Progenitor cell of endocrine pancreas (in vitro differentiated cells): ENCODE measurements at regions not wholly inside any gene's neighbourhood (a gene's known extent, or its start where the extent isn't known, plus 50 kb on each side); places are given as distances from the start of the nearest gene placed in this dataset.

Source experiments
- DNase-seq: peaks from one replicate; pipeline ENCODE4 v3.0.0; 2021; ENCODE audit warnings: low spot score; ENCODE audit not compliant: unreplicated experiment
- H3K27ac Mint-ChIP-seq: 2 replicates; pipeline ENCODE4 v1.8.0; 2021; ENCODE audit warnings: mild to moderate bottlenecking, moderate library complexity, mixed read lengths
- H3K27me3 Mint-ChIP-seq: 2 replicates; pipeline ENCODE4 v1.8.0; 2021; ENCODE audit warnings: mixed read lengths
- H3K36me3 Mint-ChIP-seq: 2 replicates; pipeline ENCODE4 v1.8.0; 2022; ENCODE audit warnings: mixed read lengths; ENCODE audit not compliant: insufficient read depth
- H3K4me1 Mint-ChIP-seq: 2 replicates; pipeline ENCODE4 v1.8.0; 2021; ENCODE audit warnings: low read depth, mixed read lengths
- H3K4me3 Mint-ChIP-seq: 2 replicates; pipeline ENCODE4 v1.8.0; 2021; ENCODE audit warnings: low read depth, mild to moderate bottlenecking, moderate library complexity, mixed read lengths
- H3K9me3 Mint-ChIP-seq: 2 replicates; pipeline ENCODE4 v1.8.0; 2021; ENCODE audit warnings: low read depth, mixed read lengths
- TF ChIP-seq, protein P1 (sequence below): fragments of 200-600 bp; sonication (generic); IDR thresholded peaks from one replicate; pipeline ENCODE4 v1.5.0; 2021; ENCODE audit warnings: antibody characterized with exemption, mild to moderate bottlenecking; ENCODE audit not compliant: unreplicated experiment

GRCh38 chr4:54517781-54518444 lies 139.8 kb upstream of the KIT start:
- H3K4me3 Mint-ChIP-seq: no peak overlapping the region
- DNase-seq: no peak
- no peaks in the 10 kb centered on the region for H3K36me3 Mint-ChIP-seq
- no peaks in the 10 kb centered on the region for H3K27me3 Mint-ChIP-seq
- H3K4me1 Mint-ChIP-seq: peaks cover 2% of the 10 kb centered on the region
- H3K9me3 Mint-ChIP-seq: no peaks in the 10 kb centered on the region
- TF ChIP-seq, protein P1, sequence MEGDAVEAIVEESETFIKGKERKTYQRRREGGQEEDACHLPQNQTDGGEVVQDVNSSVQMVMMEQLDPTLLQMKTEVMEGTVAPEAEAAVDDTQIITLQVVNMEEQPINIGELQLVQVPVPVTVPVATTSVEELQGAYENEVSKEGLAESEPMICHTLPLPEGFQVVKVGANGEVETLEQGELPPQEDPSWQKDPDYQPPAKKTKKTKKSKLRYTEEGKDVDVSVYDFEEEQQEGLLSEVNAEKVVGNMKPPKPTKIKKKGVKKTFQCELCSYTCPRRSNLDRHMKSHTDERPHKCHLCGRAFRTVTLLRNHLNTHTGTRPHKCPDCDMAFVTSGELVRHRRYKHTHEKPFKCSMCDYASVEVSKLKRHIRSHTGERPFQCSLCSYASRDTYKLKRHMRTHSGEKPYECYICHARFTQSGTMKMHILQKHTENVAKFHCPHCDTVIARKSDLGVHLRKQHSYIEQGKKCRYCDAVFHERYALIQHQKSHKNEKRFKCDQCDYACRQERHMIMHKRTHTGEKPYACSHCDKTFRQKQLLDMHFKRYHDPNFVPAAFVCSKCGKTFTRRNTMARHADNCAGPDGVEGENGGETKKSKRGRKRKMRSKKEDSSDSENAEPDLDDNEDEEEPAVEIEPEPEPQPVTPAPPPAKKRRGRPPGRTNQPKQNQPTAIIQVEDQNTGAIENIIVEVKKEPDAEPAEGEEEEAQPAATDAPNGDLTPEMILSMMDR: no peak
- no peak overlapping the region for H3K27ac Mint-ChIP-seq

DNA sequence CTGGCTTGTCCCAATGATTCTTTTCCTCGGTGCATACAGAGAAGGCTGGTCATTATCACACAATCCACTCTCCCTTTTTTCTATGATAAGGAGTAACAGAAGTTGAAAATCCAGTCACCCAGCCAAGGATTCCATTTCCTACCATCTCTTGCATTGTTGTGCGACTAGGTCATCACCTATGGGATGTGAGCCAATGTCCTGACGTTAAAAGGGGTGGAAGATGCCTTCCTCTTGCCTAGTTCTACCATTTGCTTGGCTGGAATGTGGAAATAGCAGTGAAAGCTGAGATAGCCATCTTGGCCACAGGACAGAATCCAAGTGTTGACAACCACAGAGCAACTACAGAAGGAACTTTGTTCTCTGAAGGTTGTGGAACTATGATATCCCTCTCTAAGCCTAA lies 132.2 kb upstream of the KIT start:
- H3K27me3 Mint-ChIP-seq: peaks cover 3% of the 10 kb centered on the region
- H3K9me3 Mint-ChIP-seq: no peaks in the 10 kb centered on the region

GRCh38 chr4:54526560-54526959 lies 131.2 kb upstream of the KIT start:
- TF ChIP-seq, protein P1: no peak
- H3K9me3 Mint-ChIP-seq: no peaks in the 10 kb centered on the region
- no peaks in the 10 kb centered on the region for H3K36me3 Mint-ChIP-seq
- DNase-seq: no peak
- H3K27ac Mint-ChIP-seq: no peak overlapping the region
- no peak overlapping the region for H3K4me3 Mint-ChIP-seq
- H3K27me3 Mint-ChIP-seq: peaks cover 3% of the 10 kb centered on the region
- peaks cover 1% of the 10 kb centered on the region for H3K4me1 Mint-ChIP-seq

More for the DNA sequence above, 132.2 kb upstream of the KIT start:
- Mint-ChIP-seq H3K4me1 (peaks cover 1% of the 10 kb centered on the region), H3K4me3 (no peak overlapping the region), H3K36me3 (no peaks in the 10 kb centered on the region), H3K27ac (no peak overlapping the region)
- DNase-seq: no peak
- TF ChIP-seq, protein P1: no peak

DNA sequence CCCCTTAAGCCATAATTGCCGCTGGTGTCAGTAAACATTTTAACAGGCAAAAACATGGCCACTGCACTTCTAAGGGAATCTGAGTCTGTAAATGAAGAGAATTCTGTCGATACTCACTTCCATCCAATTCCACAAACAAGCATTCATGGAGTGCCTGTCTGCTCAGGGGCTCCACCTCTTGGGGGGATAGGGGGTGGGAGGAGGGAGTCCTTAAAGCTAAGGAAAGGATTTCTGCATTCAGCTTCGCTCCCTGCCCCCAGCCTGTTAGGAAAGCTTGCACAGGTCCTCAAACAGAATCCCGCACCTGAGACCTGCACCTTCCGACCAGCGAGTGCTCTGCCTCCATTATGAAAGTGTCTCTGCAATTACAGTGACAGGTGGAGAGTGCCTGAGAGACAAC lies 130.2 kb upstream of the KIT start:
- H3K9me3 Mint-ChIP-seq: no peaks in the 10 kb centered on the region

DNA sequence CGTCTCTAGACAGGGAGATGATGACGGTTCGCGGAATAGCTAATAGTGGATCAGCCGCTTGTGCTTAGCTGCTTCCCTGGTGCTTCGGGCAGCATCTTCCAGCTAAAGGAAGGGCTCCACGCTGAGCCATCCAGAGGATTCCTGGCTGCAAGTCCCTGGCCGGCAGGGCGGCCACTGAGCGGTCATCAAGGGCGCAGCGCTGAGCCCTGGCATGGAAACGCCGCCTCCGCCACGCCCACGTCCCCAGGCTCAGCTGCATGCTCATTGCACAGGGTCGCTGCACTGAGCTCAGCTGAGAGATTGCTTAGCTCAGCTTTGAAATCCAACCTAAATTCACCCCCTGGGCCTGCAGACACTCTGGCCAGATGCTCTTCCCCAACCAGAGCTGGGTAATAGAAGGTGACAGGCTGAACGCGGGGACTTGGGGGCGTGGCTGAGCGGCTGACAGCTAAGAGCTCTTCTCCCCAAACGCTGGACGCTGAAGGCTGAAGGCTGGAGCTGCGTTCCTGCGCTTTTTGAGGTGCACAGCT lies 118.2 kb upstream of the KIT start:
- Mint-ChIP-seq H3K27me3 (peaks cover 19% of the 10 kb centered on the region), H3K4me1 (peaks cover 20% of the 10 kb centered on the region), H3K4me3 (peak overlapping the region; percentile 52), H3K27ac (no peak overlapping the region), H3K36me3 (peaks cover 1% of the 10 kb centered on the region), H3K9me3 (peaks cover 4% of the 10 kb centered on the region)
- TF ChIP-seq, protein P1: peak; percentile 16
- DNase-seq: peak; percentile 47

More for the DNA sequence above, 130.2 kb upstream of the KIT start:
- no peak for DNase-seq
- Mint-ChIP-seq H3K27me3 (peaks cover 3% of the 10 kb centered on the region), H3K4me3 (no peak overlapping the region), H3K27ac (no peak overlapping the region), H3K4me1 (peaks cover 1% of the 10 kb centered on the region), H3K36me3 (no peaks in the 10 kb centered on the region)
- TF ChIP-seq, protein P1: no peak
